Thyroid gland (tissue), 4 donors: ENCODE measurements at regions not wholly inside any gene's neighbourhood (a gene's known extent, or its start where the extent isn't known, plus 50 kb on each side); places are given as distances from the start of the nearest gene placed in this dataset.

Experiments used
- DNase-seq, 2 donors: peaks; one replicate each; pipeline ENCODE4 v3.0.0-alpha.2; 2019
- H3K27ac ChIP-seq, 3 donors: fragments of 200-600 bp; sonication (generic); 1 replicate in 2 of 3; 2 replicates in 1 of 3; pipeline ENCODE4 v1.5.1; 2016 to 2019; ENCODE audit warnings: mild to moderate bottlenecking in 1 of 3, moderate library complexity in 1 of 3
- H3K27me3 ChIP-seq: fragments of 200-600 bp; sonication (generic); one replicate; pipeline ENCODE4 v1.5.1; 2019
- H3K36me3 ChIP-seq, 2 donors: fragments of 200-600 bp; sonication (generic); one replicate each; pipeline ENCODE4 v1.5.1; 2016 to 2019
- H3K4me1 ChIP-seq, 2 donors: fragments of 200-600 bp; sonication (generic); one replicate each; pipeline ENCODE4 v1.5.1; 2017 to 2019
- H3K4me3 ChIP-seq, 3 donors: fragments of 200-600 bp; sonication (generic); replicated peaks in 1 of 3; 1 replicate in 2 of 3; 2 replicates in 1 of 3; pipeline ENCODE4 v1.5.1; 2016; ENCODE audit warnings: mild to moderate bottlenecking in 1 of 3
- H3K9me3 ChIP-seq: fragments of 200-600 bp; sonication (generic); one replicate; pipeline ENCODE4 v1.5.1; 2017
- POLR2A ChIP-seq, 2 donors: fragments of 450-650 bp; IDR thresholded peaks; one replicate each; pipeline ENCODE4 v1.6.1; 2017; ENCODE audit warnings: antibody characterized with exemption in 2 of 2, mild to moderate bottlenecking in 2 of 2, moderate library complexity in 1 of 2
- WGBS, 2 donors: methylation state at CpG; one replicate each; pipeline ENCODE4 v1.1.5; 2017; 5-methylcytosine and 5-hydroxymethylcytosine counted together
- intact Hi-C: fragments of 100-400 bp; cut with DNase I; formaldehyde crosslinking; loops from one replicate; pipeline ENCODE4 v1.15.1; 2023
- TF ChIP-seq, protein P1 (sequence below), 6 experiments: fragments of 200-600 bp in 3 of 6; fragments of 450-650 bp in 3 of 6; sonication (generic) in 3 of 6; IDR thresholded peaks; one replicate each; pipeline ENCODE4 v1.5.1; 2016 to 2019; ENCODE audit warnings: antibody characterized with exemption in 6 of 6, mild to moderate bottlenecking in 2 of 6, inconsistent platforms in 1 of 6, moderate library complexity in 1 of 6

DNA sequence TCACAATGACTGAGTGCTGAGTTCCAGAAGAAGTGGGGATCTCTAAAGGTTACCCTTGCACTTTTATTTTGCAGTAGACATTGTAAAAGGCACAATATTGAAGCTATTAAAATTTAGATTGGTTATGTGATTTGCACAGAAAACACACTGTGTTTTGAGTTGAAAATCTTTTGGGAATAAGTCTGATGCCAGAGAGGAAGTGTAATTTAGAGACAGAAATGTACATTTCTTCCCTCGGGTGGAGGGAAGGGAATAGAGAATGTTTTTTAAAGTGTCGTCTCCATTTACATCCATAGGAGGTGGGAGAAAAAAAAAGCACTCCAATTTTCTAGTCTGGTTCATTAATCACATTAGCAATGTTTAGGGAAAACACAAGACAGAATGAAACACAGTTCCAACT, 465.8 kb downstream of the OLFM4 start:
- Histone ChIP-seq H3K27me3 (no peaks in the 10 kb centered on the region), H3K4me3 (no peak overlapping the region), H3K9me3 (no peaks in the 10 kb centered on the region), H3K36me3 (no peaks in the 10 kb centered on the region), H3K27ac (no peak overlapping the region), H3K4me1 (no peaks in the 10 kb centered on the region)
- DNase-seq: no peak
- intact Hi-C loops: no loop called here
- WGBS, 2 donors: 60 to 63% methylated on average over 2 of the region's 2 CpGs
- TF ChIP-seq POLR2A (IDR thresholded peaks at IDR 0.05): no peak

DNA sequence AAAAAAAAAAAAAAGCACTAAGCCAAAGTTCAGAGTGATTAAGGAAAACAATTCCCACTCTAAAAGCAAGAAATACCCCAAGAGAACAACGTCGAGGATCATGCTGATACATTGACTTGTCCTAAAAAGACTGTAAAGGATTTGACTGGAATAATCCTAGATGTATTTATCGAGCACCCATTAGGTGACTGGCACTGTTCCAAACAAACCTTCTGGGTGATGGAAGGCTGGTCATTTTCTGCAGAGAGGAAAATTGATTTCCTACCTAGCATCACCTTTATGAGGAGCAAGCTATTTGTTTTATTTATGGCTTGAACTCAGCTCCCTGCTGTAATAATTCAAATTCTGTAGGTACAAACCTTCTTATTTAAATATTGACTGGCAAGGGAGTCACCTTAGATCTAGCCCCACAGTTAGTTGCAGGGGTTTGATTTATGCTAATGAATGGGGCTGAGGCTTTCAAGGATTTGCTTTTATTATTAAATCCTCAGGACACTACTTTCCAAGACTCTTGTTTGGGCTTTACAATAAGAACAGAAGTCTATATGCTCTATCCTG, 471.0 kb downstream of the OLFM4 start:
- no peak overlapping the region for H3K4me3 ChIP-seq
- DNase-seq: no peak
- WGBS, 2 donors: 57 to 62% methylated on average over 3 of the region's 3 CpGs
- intact Hi-C loops: no loop called here
- H3K9me3 ChIP-seq: no peaks in the 10 kb centered on the region
- TF ChIP-seq, protein P1, sequence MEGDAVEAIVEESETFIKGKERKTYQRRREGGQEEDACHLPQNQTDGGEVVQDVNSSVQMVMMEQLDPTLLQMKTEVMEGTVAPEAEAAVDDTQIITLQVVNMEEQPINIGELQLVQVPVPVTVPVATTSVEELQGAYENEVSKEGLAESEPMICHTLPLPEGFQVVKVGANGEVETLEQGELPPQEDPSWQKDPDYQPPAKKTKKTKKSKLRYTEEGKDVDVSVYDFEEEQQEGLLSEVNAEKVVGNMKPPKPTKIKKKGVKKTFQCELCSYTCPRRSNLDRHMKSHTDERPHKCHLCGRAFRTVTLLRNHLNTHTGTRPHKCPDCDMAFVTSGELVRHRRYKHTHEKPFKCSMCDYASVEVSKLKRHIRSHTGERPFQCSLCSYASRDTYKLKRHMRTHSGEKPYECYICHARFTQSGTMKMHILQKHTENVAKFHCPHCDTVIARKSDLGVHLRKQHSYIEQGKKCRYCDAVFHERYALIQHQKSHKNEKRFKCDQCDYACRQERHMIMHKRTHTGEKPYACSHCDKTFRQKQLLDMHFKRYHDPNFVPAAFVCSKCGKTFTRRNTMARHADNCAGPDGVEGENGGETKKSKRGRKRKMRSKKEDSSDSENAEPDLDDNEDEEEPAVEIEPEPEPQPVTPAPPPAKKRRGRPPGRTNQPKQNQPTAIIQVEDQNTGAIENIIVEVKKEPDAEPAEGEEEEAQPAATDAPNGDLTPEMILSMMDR (IDR thresholded peaks at IDR 0.05): no peak
- no peak for TF ChIP-seq POLR2A (IDR thresholded peaks at IDR 0.05)
- no peaks in the 10 kb centered on the region for H3K4me1 ChIP-seq
- H3K27me3 ChIP-seq: no peaks in the 10 kb centered on the region
- no peaks in the 10 kb centered on the region for H3K36me3 ChIP-seq
- H3K27ac ChIP-seq: no peak overlapping the region

DNA sequence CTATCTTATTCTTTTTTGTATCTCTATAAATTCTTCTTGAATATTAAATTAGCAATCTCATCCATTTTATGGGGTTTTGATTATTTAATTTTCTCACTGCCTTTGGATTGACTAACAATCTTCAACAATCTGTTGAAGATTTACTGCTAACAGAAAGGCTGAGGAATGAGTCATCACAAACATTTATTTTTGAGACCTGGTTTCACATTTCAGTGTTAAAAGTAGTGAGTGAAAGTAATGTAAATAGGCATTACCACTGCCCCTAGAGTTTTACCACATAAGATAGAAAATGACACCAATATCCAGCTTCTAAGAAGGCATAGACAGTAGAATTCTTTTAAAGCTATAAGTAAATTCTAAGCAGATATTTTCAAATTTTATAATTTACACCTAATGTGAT, 472.8 kb downstream of the OLFM4 start:
- TF ChIP-seq, protein P1 (IDR thresholded peaks at IDR 0.05): no peak
- TF ChIP-seq POLR2A (IDR thresholded peaks at IDR 0.05): no peak
- intact Hi-C loops: no loop called here
- no peaks in the 10 kb centered on the region for H3K4me1 ChIP-seq
- DNase-seq: no peak
- H3K36me3 ChIP-seq: no peaks in the 10 kb centered on the region
- H3K27ac ChIP-seq: no peak overlapping the region
- H3K4me3 ChIP-seq: no peak overlapping the region
- H3K9me3 ChIP-seq: no peaks in the 10 kb centered on the region
- no peaks in the 10 kb centered on the region for H3K27me3 ChIP-seq

DNA sequence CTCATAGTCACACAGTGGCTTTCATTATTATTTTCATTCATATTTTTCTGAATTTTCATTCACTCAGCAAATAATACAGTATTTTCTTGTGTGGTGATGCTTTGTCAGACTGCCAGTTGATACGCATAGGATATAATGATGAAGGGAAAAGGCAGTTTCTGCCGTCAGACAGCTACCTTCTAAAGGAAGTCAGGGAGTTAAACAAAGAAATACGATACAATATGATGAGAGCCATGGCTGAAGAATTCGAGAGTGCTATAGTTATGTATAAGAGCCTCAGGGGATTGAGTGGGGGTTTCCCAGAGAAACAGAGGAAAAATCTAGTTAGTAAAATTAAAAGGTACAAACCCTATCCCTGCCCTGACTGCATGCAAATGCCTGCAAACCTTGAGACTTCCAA, 479.1 kb downstream of the OLFM4 start:
- Histone ChIP-seq H3K27me3 (no peaks in the 10 kb centered on the region), H3K36me3 (no peaks in the 10 kb centered on the region), H3K9me3 (no peaks in the 10 kb centered on the region), H3K4me1 (no peaks in the 10 kb centered on the region), H3K4me3 (no peak overlapping the region), H3K27ac (no peak overlapping the region)
- intact Hi-C loops: no loop called here
- DNase-seq: no peak
- TF ChIP-seq, protein P1 (IDR thresholded peaks at IDR 0.05): no peak
- no peak for TF ChIP-seq POLR2A (IDR thresholded peaks at IDR 0.05)
- WGBS, 2 donors: 54 to 65% methylated on average over 4 of the region's 4 CpGs

DNA sequence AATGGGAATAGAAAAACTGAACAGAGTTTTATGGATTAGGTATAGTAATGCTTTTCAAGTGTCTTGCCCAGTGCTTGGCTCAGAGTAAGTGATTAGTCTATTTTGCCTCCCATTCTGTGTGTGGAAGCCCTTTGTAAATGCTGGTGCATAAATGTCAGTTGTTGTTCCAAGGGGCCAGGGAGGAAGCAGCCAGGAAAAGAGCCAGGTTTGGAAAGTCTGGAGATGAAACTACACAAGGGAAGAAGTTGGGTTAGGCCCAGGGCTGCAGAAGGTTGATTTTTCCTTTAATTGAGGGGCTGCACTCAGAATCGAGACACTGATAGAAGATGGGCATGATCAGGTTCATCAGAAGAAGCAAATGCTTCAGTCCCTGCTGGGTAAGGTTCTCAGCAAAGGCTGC, 484.0 kb downstream of the OLFM4 start:
- TF ChIP-seq, protein P1 (IDR thresholded peaks at IDR 0.05): no peak
- no peaks in the 10 kb centered on the region for H3K27me3 ChIP-seq
- intact Hi-C loops: no loop called here
- WGBS, 2 donors: 4 to 13% methylated on average over 1 of the region's 1 CpG
- H3K4me3 ChIP-seq: no peak overlapping the region
- H3K4me1 ChIP-seq: peaks cover 0 to 6% of the 10 kb centered on the region in 2 donors
- H3K9me3 ChIP-seq: no peaks in the 10 kb centered on the region
- no peaks in the 10 kb centered on the region for H3K36me3 ChIP-seq
- peak in 1 of 2 donors; percentile 1 for DNase-seq
- H3K27ac ChIP-seq: peak overlapping the region in 2 of 3 donors; percentile 37 to 38

DNA sequence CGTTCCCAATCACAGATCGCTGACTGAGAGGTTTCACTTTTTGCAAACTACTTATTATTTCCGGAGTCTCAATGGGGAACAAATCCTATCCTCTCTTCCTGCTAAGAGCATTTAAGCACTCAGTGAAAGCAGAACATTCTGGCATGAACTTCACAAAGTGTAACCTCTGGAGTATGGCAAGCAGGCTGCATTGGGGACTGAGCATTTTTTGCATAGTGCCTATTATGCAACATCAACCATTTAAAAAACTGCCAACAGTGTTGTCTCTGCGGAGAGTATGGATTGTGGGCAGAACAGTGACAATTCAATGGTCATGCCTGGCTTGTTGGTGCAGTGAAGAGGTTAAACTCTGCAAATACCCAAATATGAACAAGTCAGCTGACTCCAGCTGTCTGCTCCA, 484.6 kb downstream of the OLFM4 start:
- peak overlapping the region in 2 of 3 donors; percentile 37 to 38 for H3K27ac ChIP-seq
- peak; percentile 31 to 38 for DNase-seq
- intact Hi-C loops: no loop called here
- no peaks in the 10 kb centered on the region for H3K36me3 ChIP-seq
- TF ChIP-seq POLR2A (IDR thresholded peaks at IDR 0.05): no peak
- TF ChIP-seq, protein P1 (IDR thresholded peaks at IDR 0.05): no peak
- no peaks in the 10 kb centered on the region for H3K9me3 ChIP-seq
- WGBS, 2 donors: 15 to 18% methylated on average over 4 of the region's 4 CpGs
- peaks cover 0 to 6% of the 10 kb centered on the region in 2 donors for H3K4me1 ChIP-seq
- no peak overlapping the region for H3K4me3 ChIP-seq
- no peaks in the 10 kb centered on the region for H3K27me3 ChIP-seq
